ENCODE measurements at regions not wholly inside any gene's neighbourhood (a gene's known extent, or its start where the extent isn't known, plus 50 kb on each side); places are given as distances from the start of the nearest gene placed in this dataset.
"Not testable (repeated sequence)": the region's sequence is repeated elsewhere in the genome, so short reads cannot be mapped to it uniquely, and the experiment has no call there.

DNA sequence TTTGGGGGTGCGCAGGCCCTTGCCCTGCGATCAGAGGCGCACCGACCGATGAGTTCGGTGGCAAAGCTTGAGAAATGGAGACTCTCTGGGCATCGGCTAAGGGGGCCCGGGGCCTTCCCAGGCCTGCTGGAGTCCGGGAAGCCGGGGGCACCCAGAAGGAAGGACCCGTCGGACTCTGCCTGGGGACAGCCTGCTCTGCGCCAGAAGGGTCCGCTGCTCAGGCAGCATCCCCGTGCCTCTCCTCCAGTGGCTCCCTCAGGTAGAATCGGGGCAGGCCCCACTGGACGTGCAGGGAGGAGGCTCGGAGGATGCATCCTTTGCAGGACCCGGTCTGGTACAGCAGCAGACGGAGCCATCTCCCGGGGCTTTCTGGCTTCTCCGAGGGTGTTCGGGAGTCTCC, 290.0 kb downstream of the PLS3 start:
- TF ChIP-seq FOXK2 (IDR thresholded peaks at IDR 0.05); SP1 (IDR thresholded peaks at IDR 0.05); BHLHE40 (IDR thresholded peaks at IDR 0.05; ENCODE audit: borderline replicate concordance); SUZ12 (IDR thresholded peaks at IDR 0.05); FOXM1 (IDR thresholded peaks at IDR 0.05; ENCODE audit: borderline replicate concordance); CTBP1 (IDR thresholded peaks at IDR 0.05; ENCODE audit: borderline replicate concordance); TARDBP (IDR thresholded peaks at IDR 0.05); LEF1 (IDR thresholded peaks at IDR 0.05; ENCODE audit: borderline replicate concordance); ZNF384 (IDR thresholded peaks at IDR 0.05); ARNT (IDR thresholded peaks at IDR 0.05); NFRKB (IDR thresholded peaks at IDR 0.05); PKNOX1 (IDR thresholded peaks at IDR 0.05); FOXA1 (IDR thresholded peaks at IDR 0.05): not testable (repeated sequence)
